ENCODE measurements at regions not wholly inside any gene's neighbourhood (a gene's known extent, or its start where the extent isn't known, plus 50 kb on each side); places are given as distances from the start of the nearest gene placed in this dataset.

DNA sequence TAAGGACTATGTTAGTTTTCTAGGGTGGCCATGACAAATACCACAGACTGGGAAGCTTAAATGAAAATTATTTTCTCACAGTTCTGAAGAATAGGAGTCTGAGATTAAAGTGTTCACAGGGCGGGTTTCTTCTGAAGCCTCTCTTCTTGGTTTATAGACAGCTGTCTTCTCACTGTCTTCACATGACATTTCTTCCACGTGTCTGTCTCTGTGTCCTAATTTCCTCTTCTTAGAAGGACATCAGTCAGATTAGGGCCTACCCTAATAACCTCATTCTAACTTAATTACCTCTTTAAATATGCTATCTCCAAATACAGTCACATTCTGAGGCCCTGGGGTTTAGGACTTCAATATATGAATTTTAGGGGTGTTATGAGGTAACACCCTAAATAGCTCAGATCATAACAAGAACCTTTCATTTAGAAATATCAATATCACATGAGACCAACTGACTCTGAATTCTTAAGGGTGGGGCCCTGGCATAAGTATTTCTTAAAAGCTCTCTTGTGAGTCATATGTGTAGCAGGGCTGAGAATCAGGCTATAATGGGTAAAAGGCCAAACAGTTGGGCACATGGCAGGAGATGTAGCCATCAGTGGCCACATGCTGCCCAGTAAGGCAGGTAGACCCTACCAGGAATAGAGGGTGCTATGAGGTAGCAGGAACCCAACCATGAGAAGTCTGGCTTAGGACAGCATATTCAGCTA is 62.0 kb upstream of the TENT5A start:
- Histone ChIP-seq H3K9me3 (no peaks in the 10 kb centered on the region), H3K27ac (no peak overlapping the region), H3K4me3 (no peak overlapping the region), H3K4me1 (peaks cover 0 to 6% (median 2%) of the 10 kb centered on the region in 4 donors), H3K36me3 (no peaks in the 10 kb centered on the region), H3K27me3 (no peaks in the 10 kb centered on the region)
- intact Hi-C loops (cut with DNase I; ENCODE audit: low total_unique reads), result no loop called here
- TF ChIP-seq POLR2A (IDR thresholded peaks at IDR 0.05) (no peak), EP300 (IDR thresholded peaks at IDR 0.05) (no peak)
- TF ChIP-seq, protein P1, sequence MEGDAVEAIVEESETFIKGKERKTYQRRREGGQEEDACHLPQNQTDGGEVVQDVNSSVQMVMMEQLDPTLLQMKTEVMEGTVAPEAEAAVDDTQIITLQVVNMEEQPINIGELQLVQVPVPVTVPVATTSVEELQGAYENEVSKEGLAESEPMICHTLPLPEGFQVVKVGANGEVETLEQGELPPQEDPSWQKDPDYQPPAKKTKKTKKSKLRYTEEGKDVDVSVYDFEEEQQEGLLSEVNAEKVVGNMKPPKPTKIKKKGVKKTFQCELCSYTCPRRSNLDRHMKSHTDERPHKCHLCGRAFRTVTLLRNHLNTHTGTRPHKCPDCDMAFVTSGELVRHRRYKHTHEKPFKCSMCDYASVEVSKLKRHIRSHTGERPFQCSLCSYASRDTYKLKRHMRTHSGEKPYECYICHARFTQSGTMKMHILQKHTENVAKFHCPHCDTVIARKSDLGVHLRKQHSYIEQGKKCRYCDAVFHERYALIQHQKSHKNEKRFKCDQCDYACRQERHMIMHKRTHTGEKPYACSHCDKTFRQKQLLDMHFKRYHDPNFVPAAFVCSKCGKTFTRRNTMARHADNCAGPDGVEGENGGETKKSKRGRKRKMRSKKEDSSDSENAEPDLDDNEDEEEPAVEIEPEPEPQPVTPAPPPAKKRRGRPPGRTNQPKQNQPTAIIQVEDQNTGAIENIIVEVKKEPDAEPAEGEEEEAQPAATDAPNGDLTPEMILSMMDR (IDR thresholded peaks at IDR 0.05), result no peak
- WGBS, 5 donors, result 44 to 83% (median 59%) methylated on average over 2 of the region's 2 CpGs
- DNase-seq, result no peak

DNA sequence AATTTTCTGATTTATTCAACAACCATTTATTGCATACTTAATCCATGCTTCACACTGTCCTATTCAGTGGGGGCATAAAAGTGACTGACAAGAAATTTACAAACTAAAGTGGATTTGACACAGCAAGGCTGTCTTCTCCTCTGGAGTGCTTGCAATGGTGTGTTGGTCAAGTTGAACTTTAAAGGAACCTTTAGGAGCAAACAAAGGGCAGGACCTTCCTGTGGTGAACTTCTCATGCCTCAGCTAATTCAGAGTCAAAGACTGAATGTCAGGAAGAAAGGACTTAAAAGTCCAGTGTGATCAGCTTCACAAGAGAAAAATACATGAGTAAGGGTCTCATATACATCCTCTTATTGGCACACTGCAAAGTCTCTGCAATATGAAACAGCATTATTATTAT is 60.8 kb upstream of the TENT5A start:
- Histone ChIP-seq H3K9me3 (no peaks in the 10 kb centered on the region), H3K4me1 (peaks cover 0 to 18% (median 6%) of the 10 kb centered on the region in 4 donors), H3K4me3 (no peak overlapping the region), H3K27ac (no peak overlapping the region), H3K27me3 (no peaks in the 10 kb centered on the region), H3K36me3 (no peaks in the 10 kb centered on the region)
- TF ChIP-seq EP300 (IDR thresholded peaks at IDR 0.05) (no peak), POLR2A (IDR thresholded peaks at IDR 0.05) (no peak), POLR2AphosphoS5 (IDR thresholded peaks at IDR 0.05) (no peak)
- TF ChIP-seq, protein P1 (IDR thresholded peaks at IDR 0.05), result no peak
- no peak for DNase-seq
- intact Hi-C loops (cut with DNase I; ENCODE audit: low total_unique reads), result no loop called here

GRCh38 chr6:81812401-81812800 is 59.9 kb upstream of the TENT5A start:
- no peak overlapping the region for H3K27ac ChIP-seq
- no peaks in the 10 kb centered on the region for H3K27me3 ChIP-seq
- H3K9me3 ChIP-seq, result no peaks in the 10 kb centered on the region
- 74 to 83% (median 82%) methylated on average over 4 of the region's 4 CpGs for WGBS, 5 donors
- intact Hi-C loops (cut with DNase I; ENCODE audit: low total_unique reads), result no loop called here
- no peak overlapping the region for H3K4me3 ChIP-seq
- DNase-seq, result no peak
- peaks cover 0 to 18% (median 6%) of the 10 kb centered on the region in 4 donors for H3K4me1 ChIP-seq
- H3K36me3 ChIP-seq, result no peaks in the 10 kb centered on the region
- TF ChIP-seq POLR2AphosphoS5 (IDR thresholded peaks at IDR 0.05) (no peak), EP300 (IDR thresholded peaks at IDR 0.05) (no peak), POLR2A (IDR thresholded peaks at IDR 0.05) (no peak)
- TF ChIP-seq, protein P1 (IDR thresholded peaks at IDR 0.05), result no peak

DNA sequence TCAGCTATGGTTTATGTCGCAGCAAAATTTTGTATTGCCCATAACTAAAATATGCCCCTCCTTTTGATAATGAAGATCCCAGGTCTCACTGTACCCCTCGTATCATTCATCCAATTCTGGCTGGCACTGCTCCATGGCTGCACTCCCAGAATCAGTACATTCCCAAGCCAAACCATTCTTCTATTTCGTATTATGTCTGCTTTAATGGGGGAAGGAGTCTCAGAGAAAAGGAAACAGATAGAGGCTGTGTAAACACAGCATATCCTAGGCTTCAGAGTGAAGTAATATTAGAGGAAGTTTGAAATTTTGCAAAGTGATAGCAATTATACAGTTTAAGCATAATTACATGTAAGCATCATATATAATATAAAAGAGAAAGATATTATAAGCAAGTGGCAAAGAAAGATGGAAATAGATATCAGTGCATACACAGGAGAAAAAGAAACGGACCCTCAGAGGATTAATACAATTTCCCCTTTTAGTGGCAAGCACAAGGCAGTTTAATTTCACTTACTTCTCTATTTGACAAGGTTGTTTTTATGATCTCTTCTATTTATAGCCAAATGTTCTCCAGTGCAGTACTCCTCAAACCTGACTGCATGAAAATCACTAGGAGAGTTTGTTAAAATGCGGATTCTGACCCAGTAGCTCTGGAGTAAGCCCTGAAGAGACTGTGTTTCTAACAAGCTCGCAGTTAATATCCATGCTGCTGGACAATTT is 56.5 kb upstream of the TENT5A start:
- Histone ChIP-seq H3K4me1 (peaks cover 0 to 18% (median 6%) of the 10 kb centered on the region in 4 donors), H3K4me3 (peak overlapping the region in 1 of 4 donors; percentile 2), H3K9me3 (no peaks in the 10 kb centered on the region), H3K27me3 (no peaks in the 10 kb centered on the region), H3K36me3 (no peaks in the 10 kb centered on the region), H3K27ac (peak overlapping the region in 3 of 5 donors; percentile 23 to 45 (median 24))
- 22 to 47% (median 41%) methylated on average over 6 of the region's 6 CpGs for WGBS, 5 donors
- peak in 1 of 2 donors; percentile 48 for DNase-seq
- no peak for TF ChIP-seq POLR2AphosphoS5 (IDR thresholded peaks at IDR 0.05)
- TF ChIP-seq POLR2A (IDR thresholded peaks at IDR 0.05), result no peak
- TF ChIP-seq EP300 (IDR thresholded peaks at IDR 0.05), result no peak
- TF ChIP-seq, protein P1 (IDR thresholded peaks at IDR 0.05), result no peak
- intact Hi-C loops (cut with DNase I; ENCODE audit: low total_unique reads), result no loop called here
